HCT116 (cell line): ENCODE measurements at regions not wholly inside any gene's neighbourhood (a gene's known extent, or its start where the extent isn't known, plus 50 kb on each side); places are given as distances from the start of the nearest gene placed in this dataset.
A peak's percentile ranks its signal among the peaks of the same experiment; 100 is the strongest.

Experiments used
- ATAC-seq: fragments of 200-7000 bp; cut with Tn5 transposase; 2 replicates; pipeline ENCODE4 v1.9.1; 2020; ENCODE audit warnings: mild to moderate bottlenecking, moderate library complexity
- BruUV-seq: library from RNA; stranded (reverse); fragments of 400-500 nt; replicated peaks from 2 replicates; lab custom pipeline; 2021; lab: Mats Ljungman, UMichigan
- CTCF ChIA-PET: fragments of 300-600 bp; sonication (Branson Sonifier 250); formaldehyde crosslinking; loops from one replicate; lab custom pipeline; 2021; ENCODE audit warnings: antibody characterized with exemption; lab: Charles Lee
- POLR2A ChIA-PET: fragments of 300-600, 350-600 bp; sonication (Branson Sonifier 250); formaldehyde crosslinking; loops from one replicate; lab custom pipeline; 2021; ENCODE audit warnings: antibody characterized with exemption; lab: Charles Lee
- RAD21 ChIA-PET, 2 experiments: fragments of 300-600 bp; sonication (Branson Sonifier 250); formaldehyde crosslinking; loops; one replicate each; lab custom pipeline; 2023; ENCODE audit warnings: low total read pairs in 2 of 2; ENCODE audit not compliant: uncharacterized antibody in 2 of 2, unreplicated experiment in 2 of 2, low non-redundant PET in 1 of 2; lab: Charles Lee
- DNase-seq: peaks from one replicate; pipeline ENCODE4 v3.0.0-alpha.2; 2010; ENCODE audit warnings: low read depth, low spot score
- H2AFZ ChIP-seq: fragments of 200-600 bp; shearing (Covaris generic), sonication (generic); 2 replicates; pipeline ENCODE4 v1.6.1; 2017; ENCODE audit warnings: low read depth, mixed run types, mixed read lengths, antibody characterized with exemption, low read length; ENCODE audit not compliant: poor library complexity, severe bottlenecking
- H3K27ac ChIP-seq: 2 replicates; pipeline ENCODE4 v1.5.1; 2012; ENCODE audit warnings: low read depth, low read length
- H3K27me3 ChIP-seq: fragments of 200-600 bp; sonication (generic); 2 replicates; pipeline ENCODE4 v1.6.1; 2016; ENCODE audit warnings: mixed run types, low read length, mixed read lengths; ENCODE audit not compliant: insufficient read depth
- H3K36me3 ChIP-seq, 2 experiments: fragments of 200-500 bp in 1 of 2; fragments of 200-600 bp in 1 of 2; sonication (Bioruptor generic) in 1 of 2; sonication (generic) in 1 of 2; 2 replicates each; pipeline versions ENCODE4 v1.5.1 to v1.6.1; 2014 to 2016; ENCODE audit warnings: low read length in 2 of 2, inconsistent platforms in 1 of 2, mixed read lengths in 1 of 2, mixed run types in 1 of 2; ENCODE audit not compliant: insufficient read depth in 2 of 2, control insufficient read depth in 1 of 2
- H3K4me1 ChIP-seq, 2 experiments: fragments of 200-600 bp in 1 of 2; sonication (generic) in 1 of 2; 2 replicates each; pipeline versions ENCODE4 v1.5.1 to v1.6.1; 2012 to 2017; ENCODE audit warnings: low read length in 2 of 2, inconsistent platforms in 1 of 2, mild to moderate bottlenecking in 1 of 2, mixed read lengths in 1 of 2, mixed run types in 1 of 2, moderate library complexity in 1 of 2; ENCODE audit not compliant: insufficient read depth in 2 of 2, control insufficient read depth in 1 of 2
- H3K4me2 ChIP-seq: fragments of 200-600 bp; sonication (generic); 2 replicates; pipeline ENCODE4 v1.6.1; 2017; ENCODE audit warnings: mixed run types, low read length, mixed read lengths
- H3K4me3 ChIP-seq, 2 experiments: fragments of 200-600 bp in 1 of 2; sonication (generic) in 1 of 2; replicated peaks in 1 of 2; 2 replicates each; pipeline ENCODE4 v1.5.1; 2011 to 2016; ENCODE audit warnings: low read length in 2 of 2, control low read depth in 1 of 2, low read depth in 1 of 2, mild to moderate bottlenecking in 1 of 2, mixed read lengths in 1 of 2, mixed run types in 1 of 2
- H3K79me2 ChIP-seq: fragments of 200-600 bp; sonication (generic); 2 replicates; pipeline ENCODE4 v1.6.1; 2017; ENCODE audit warnings: mild to moderate bottlenecking, mixed run types, low read length, moderate library complexity, mixed read lengths; ENCODE audit not compliant: insufficient read depth
- H3K9ac ChIP-seq: fragments of 200-600 bp; sonication (generic); 2 replicates; pipeline ENCODE4 v1.6.1; 2016; ENCODE audit warnings: low read length, mixed read lengths
- H3K9me2 ChIP-seq: fragments of 200-600 bp; sonication (generic), shearing (Covaris generic); 2 replicates; pipeline ENCODE4 v1.6.1; 2017; ENCODE audit warnings: mixed run types, mild to moderate bottlenecking, moderate library complexity; ENCODE audit not compliant: insufficient read depth
- H3K9me3 ChIP-seq, 2 experiments: fragments of 200-500 bp in 1 of 2; fragments of 200-600 bp in 1 of 2; sonication (Bioruptor generic) in 1 of 2; sonication (generic) in 1 of 2; 2 replicates each; pipeline ENCODE4 v1.6.1; 2014 to 2017; ENCODE audit warnings: low read length in 2 of 2, mixed read lengths in 2 of 2, inconsistent platforms in 1 of 2, low read depth in 1 of 2, mild to moderate bottlenecking in 1 of 2, mixed run types in 1 of 2, moderate library complexity in 1 of 2; ENCODE audit not compliant: control insufficient read depth in 1 of 2, insufficient read depth in 1 of 2
- H4K20me1 ChIP-seq: fragments of 200-600 bp; sonication (generic), shearing (Covaris generic); 2 replicates; pipeline ENCODE4 v1.6.1; 2017; ENCODE audit warnings: mixed run types, mild to moderate bottlenecking, moderate library complexity; ENCODE audit not compliant: insufficient read depth
- CBX3 ChIP-seq: IDR thresholded peaks from 2 replicates; pipeline ENCODE4 v1.6.1; 2012; ENCODE audit warnings: low read depth
- EZH2phosphoT487 ChIP-seq: fragments of 200-600 bp; IDR thresholded peaks from 2 replicates; pipeline ENCODE4 v1.6.1; 2018; ENCODE audit warnings: antibody characterized with exemption, borderline replicate concordance
- FOSL1 ChIP-seq: IDR thresholded peaks from 2 replicates; pipeline ENCODE4 v1.6.1; 2012; ENCODE audit warnings: low read depth
- JUND ChIP-seq: IDR thresholded peaks from 2 replicates; pipeline ENCODE4 v1.6.1; 2012
- YY1 ChIP-seq: IDR thresholded peaks from 2 replicates; pipeline ENCODE4 v1.6.1; 2011; ENCODE audit warnings: low read length, low read depth, moderate library complexity, mild to moderate bottlenecking; ENCODE audit not compliant: insufficient replicate concordance; ENCODE audit errors: extremely low read depth
- intact Hi-C: fragments of 100-400 bp; cut with micrococcal nuclease; formaldehyde crosslinking; loops from 2 replicates; pipeline ENCODE4 v1.10.0; 2022
- TF ChIP-seq, protein P1 (sequence below): IDR thresholded peaks from 2 replicates; pipeline ENCODE4 v1.6.1; 2012
- TF ChIP-seq, protein P2 (sequence below): IDR thresholded peaks from 2 replicates; pipeline ENCODE4 v1.6.1; 2012; ENCODE audit warnings: low read depth

DNA sequence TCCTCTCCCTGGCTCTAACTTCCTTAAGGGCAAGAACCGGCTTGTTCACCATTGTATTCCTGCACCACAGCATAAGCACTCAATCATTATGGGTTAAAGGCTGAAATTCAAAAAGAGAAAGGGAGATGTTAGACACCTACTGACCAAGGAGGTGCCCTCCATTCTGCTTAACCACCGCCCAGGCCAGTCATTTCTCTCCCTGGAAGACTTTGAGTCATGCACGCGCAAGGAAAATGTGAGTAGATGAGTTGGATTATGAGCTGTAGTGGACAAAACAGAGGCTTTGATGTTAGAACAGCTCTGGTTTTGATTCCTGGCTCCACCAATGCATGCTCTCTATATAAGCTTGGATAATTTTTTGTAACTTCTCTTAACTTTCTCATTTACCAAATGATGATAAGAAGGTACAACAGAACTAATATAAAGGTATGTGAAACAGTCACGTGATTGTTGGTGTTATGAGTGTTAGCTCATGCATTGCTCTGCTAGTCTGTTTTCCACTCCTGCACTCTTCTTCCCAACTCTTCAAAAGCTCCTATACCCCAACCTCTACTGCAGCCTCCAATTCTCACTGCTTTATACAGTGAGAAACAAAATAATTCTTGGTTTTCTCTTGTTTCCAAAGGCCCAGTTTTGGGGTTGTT, 148.4 kb upstream of the ATP11B start:
- H3K9ac ChIP-seq, result no peak overlapping the region
- no peaks in the 10 kb centered on the region for H4K20me1 ChIP-seq
- CTCF ChIA-PET, result interaction anchor here (0.7 kb wide), 1 partner anchor 385 kb away, joined by 3 read pairs; no protein-coding TSS in a partner anchor
- POLR2A ChIA-PET, result interaction anchor here (0.7 kb wide), 1 partner anchor 54 kb away, joined by 3 read pairs; no protein-coding TSS in a partner anchor
- intact Hi-C loops, result no loop called here
- no peak overlapping the region for H3K4me2 ChIP-seq
- no peaks in the 10 kb centered on the region for H3K36me3 ChIP-seq
- H3K79me2 ChIP-seq, result no peaks in the 10 kb centered on the region
- H3K4me3 ChIP-seq, result no peak overlapping the region
- DNase-seq (no peak), ATAC-seq (no peak)
- TF ChIP-seq, protein P1, sequence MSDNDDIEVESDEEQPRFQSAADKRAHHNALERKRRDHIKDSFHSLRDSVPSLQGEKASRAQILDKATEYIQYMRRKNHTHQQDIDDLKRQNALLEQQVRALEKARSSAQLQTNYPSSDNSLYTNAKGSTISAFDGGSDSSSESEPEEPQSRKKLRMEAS, result no peak
- TF ChIP-seq JUND (0 out of 2 replicates have a peak, but pooled peaks have one; percentile 17), FOSL1 (peak; percentile 27; the same call in 1 of the 2 replicates)
- no peaks in the 10 kb centered on the region for H3K27me3 ChIP-seq
- no peaks in the 10 kb centered on the region for H3K9me3 ChIP-seq
- BruUV-seq, result no TSS peak
- no peak overlapping the region for H2AFZ ChIP-seq
- H3K4me1 ChIP-seq, result no peaks in the 10 kb centered on the region
- no peak overlapping the region for H3K27ac ChIP-seq
- RAD21 ChIA-PET, result no interaction called here
- no peaks in the 10 kb centered on the region for H3K9me2 ChIP-seq

DNA sequence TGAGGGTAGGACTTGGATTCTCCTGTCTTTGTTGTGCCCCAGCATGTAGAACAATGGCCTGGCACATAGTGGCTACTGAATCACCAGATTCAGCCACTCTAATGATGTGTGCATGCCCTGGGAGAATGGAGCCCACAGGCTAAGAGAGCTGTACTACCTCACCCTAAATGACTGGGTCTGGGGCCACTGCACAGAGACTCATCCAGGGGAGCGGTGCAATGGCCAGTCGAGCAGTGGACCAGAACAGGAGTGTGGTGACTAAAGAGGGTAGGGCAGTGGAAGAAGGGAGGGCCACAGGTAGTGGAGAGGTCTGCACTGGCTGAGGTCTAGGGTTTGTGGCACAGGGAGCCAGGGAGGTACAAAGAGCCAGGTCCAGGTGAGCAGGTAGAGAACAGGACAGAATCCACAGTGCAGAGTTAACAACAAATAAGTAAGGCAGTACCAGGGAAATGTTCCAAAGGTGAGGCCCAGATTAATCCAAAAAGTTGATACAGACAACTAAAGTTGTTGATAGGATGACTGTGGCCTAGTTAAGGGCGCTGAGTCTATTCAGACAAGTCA, 142.7 kb upstream of the ATP11B start:
- TF ChIP-seq, protein P1, result no peak
- TF ChIP-seq CBX3, result no peak
- no peak for TF ChIP-seq EZH2phosphoT487
- TF ChIP-seq YY1, result no peak
- TF ChIP-seq, protein P2, sequence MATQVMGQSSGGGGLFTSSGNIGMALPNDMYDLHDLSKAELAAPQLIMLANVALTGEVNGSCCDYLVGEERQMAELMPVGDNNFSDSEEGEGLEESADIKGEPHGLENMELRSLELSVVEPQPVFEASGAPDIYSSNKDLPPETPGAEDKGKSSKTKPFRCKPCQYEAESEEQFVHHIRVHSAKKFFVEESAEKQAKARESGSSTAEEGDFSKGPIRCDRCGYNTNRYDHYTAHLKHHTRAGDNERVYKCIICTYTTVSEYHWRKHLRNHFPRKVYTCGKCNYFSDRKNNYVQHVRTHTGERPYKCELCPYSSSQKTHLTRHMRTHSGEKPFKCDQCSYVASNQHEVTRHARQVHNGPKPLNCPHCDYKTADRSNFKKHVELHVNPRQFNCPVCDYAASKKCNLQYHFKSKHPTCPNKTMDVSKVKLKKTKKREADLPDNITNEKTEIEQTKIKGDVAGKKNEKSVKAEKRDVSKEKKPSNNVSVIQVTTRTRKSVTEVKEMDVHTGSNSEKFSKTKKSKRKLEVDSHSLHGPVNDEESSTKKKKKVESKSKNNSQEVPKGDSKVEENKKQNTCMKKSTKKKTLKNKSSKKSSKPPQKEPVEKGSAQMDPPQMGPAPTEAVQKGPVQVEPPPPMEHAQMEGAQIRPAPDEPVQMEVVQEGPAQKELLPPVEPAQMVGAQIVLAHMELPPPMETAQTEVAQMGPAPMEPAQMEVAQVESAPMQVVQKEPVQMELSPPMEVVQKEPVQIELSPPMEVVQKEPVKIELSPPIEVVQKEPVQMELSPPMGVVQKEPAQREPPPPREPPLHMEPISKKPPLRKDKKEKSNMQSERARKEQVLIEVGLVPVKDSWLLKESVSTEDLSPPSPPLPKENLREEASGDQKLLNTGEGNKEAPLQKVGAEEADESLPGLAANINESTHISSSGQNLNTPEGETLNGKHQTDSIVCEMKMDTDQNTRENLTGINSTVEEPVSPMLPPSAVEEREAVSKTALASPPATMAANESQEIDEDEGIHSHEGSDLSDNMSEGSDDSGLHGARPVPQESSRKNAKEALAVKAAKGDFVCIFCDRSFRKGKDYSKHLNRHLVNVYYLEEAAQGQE, result no peak
- Histone ChIP-seq H3K4me3 (no peak overlapping the region), H3K79me2 (no peaks in the 10 kb centered on the region), H3K9ac (no peak overlapping the region), H3K4me2 (no peak overlapping the region), H2AFZ (no peak overlapping the region), H3K27me3 (no peaks in the 10 kb centered on the region), H4K20me1 (no peaks in the 10 kb centered on the region), H3K27ac (no peak overlapping the region), H3K36me3 (no peaks in the 10 kb centered on the region), H3K4me1 (no peaks in the 10 kb centered on the region), H3K9me3 (no peaks in the 10 kb centered on the region), H3K9me2 (no peaks in the 10 kb centered on the region)
- ChIA-PET RAD21 (no interaction called here), POLR2A (no interaction called here), CTCF (no interaction called here)
- DNase-seq (no peak), ATAC-seq (no peak)
- intact Hi-C loops, result no loop called here
- no TSS peak for BruUV-seq
